Bronchial epithelial cell (primary cell): ENCODE measurements at regions not wholly inside any gene's neighbourhood (a gene's known extent, or its start where the extent isn't known, plus 50 kb on each side); places are given as distances from the start of the nearest gene placed in this dataset.

Experiments
- DNase-seq: peaks from one replicate; pipeline ENCODE4 v3.0.0-alpha.2; 2010; ENCODE audit warnings: low read depth
- FAIRE-seq: peaks from 2 replicates; lab custom pipeline; 2011; peaks lifted over from hg19 to GRCh38; lab: Jason Lieb, UNC
- H3K27me3 ChIP-seq: 2 replicates; pipeline ENCODE4 v1.5.1; 2011; ENCODE audit warnings: low read length; ENCODE audit not compliant: control insufficient read depth, insufficient read depth
- H3K36me3 ChIP-seq: 2 replicates; pipeline ENCODE4 v1.5.1; 2011; ENCODE audit warnings: low read length; ENCODE audit not compliant: control insufficient read depth, insufficient read depth
- H3K4me3 ChIP-seq: 2 replicates; pipeline ENCODE4 v1.5.1; 2011; ENCODE audit warnings: mild to moderate bottlenecking, low read depth, low read length, control low read depth
- TF ChIP-seq, protein P1 (sequence below): IDR thresholded peaks from 2 replicates; pipeline ENCODE4 v1.5.1; 2011; ENCODE audit warnings: mild to moderate bottlenecking, moderate library complexity, low read length, control low read depth, inconsistent platforms; ENCODE audit not compliant: insufficient read depth, severe bottlenecking

DNA sequence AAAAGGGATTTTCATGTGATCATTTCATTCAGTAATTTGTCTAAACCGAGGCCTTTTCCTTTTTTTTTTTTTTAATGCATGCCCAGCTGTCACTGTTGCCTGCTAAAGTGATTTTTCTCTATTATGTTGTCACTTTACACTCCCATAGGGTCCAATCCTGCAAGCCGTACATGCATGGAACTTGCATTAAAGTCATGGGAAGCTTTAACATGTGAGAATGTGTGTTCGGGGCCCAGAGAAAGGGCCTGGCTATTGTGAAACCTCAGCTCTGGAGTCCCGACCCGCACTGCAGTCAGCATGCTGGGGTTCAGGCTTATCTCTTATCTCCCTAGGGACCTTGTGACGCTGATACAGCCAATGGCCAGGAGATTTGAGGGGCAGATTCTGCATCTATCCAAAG, 474.6 kb downstream of the SLC4A3 start:
- FAIRE-seq (no peak), DNase-seq (no peak)
- no peak overlapping the region for H3K4me3 ChIP-seq
- no peaks in the 10 kb centered on the region for H3K36me3 ChIP-seq
- H3K27me3 ChIP-seq = no peaks in the 10 kb centered on the region
- TF ChIP-seq, protein P1, sequence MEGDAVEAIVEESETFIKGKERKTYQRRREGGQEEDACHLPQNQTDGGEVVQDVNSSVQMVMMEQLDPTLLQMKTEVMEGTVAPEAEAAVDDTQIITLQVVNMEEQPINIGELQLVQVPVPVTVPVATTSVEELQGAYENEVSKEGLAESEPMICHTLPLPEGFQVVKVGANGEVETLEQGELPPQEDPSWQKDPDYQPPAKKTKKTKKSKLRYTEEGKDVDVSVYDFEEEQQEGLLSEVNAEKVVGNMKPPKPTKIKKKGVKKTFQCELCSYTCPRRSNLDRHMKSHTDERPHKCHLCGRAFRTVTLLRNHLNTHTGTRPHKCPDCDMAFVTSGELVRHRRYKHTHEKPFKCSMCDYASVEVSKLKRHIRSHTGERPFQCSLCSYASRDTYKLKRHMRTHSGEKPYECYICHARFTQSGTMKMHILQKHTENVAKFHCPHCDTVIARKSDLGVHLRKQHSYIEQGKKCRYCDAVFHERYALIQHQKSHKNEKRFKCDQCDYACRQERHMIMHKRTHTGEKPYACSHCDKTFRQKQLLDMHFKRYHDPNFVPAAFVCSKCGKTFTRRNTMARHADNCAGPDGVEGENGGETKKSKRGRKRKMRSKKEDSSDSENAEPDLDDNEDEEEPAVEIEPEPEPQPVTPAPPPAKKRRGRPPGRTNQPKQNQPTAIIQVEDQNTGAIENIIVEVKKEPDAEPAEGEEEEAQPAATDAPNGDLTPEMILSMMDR = no peak

DNA sequence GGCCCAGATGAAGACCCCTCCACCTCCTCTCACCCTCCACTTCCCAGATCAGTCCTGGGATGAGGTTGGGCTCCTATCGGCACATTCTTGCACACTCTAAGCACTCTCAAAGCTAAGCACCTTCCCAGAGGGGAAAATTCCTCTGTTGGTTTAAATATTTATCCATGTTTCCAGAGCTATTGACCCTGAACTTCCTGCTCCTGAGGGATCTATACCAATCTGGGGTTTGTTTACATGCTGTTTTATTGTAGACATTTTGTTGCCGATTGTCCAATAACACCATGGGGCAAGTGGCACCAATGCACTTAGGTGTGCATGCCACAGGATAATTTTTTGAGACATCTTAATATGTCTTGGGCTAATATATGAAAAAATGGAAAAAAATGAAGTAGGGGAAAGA, 476.2 kb downstream of the SLC4A3 start:
- H3K27me3 ChIP-seq = no peaks in the 10 kb centered on the region
- no peak for DNase-seq
- no peaks in the 10 kb centered on the region for H3K36me3 ChIP-seq
- no peak for FAIRE-seq
- TF ChIP-seq, protein P1 = no peak
- H3K4me3 ChIP-seq = no peak overlapping the region

DNA sequence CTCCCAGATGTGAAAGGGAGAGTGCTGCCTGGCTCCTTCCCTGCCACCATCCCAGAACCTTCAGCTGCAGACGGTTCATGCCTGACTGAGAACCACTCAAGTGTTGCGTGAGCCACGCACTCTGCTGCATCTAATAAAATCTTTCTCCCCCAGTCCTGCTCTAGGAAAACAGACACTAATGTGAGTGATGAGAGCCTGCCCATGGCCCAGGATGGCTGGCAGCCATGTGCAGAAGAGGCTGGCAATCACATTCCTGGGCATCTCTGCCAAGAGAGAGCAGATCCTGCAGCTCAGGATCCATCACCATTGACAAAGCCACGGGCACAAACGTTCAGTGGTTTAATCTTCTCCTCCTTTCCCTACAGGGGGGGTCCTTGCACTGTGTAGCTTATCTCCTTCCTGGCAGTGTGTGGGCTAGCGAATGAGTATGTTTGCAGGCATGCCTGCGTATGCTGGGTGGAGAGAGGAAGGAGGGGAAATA, 477.5 kb downstream of the SLC4A3 start:
- TF ChIP-seq, protein P1 = peak; percentile 10
- Histone ChIP-seq H3K36me3 (no peaks in the 10 kb centered on the region), H3K27me3 (no peaks in the 10 kb centered on the region), H3K4me3 (no peak overlapping the region)
- FAIRE-seq = no peak
- DNase-seq = peak; percentile 38

DNA sequence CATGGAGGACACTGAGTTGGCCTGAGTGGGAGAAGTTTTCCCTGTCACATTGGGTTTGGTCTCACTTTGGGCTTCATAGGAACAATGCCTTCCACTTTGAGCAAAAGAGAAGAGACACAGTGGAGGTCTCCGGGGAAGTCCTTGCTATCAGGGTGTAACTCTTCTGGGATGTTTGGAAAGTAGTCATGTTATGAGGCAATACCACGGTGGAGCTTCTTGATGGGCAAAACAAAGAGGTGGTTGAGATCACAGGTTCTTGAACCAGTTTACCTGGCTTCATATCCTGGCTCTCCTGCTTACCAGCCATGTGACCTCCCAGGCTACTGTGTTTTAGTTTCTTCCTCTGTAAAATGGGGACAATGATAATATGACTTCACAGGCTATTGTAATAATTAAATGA, 478.6 kb downstream of the SLC4A3 start:
- TF ChIP-seq, protein P1 = no peak
- Histone ChIP-seq H3K4me3 (no peak overlapping the region), H3K27me3 (no peaks in the 10 kb centered on the region), H3K36me3 (no peaks in the 10 kb centered on the region)
- peak; percentile 22 for DNase-seq
- FAIRE-seq = peak; percentile 47

DNA sequence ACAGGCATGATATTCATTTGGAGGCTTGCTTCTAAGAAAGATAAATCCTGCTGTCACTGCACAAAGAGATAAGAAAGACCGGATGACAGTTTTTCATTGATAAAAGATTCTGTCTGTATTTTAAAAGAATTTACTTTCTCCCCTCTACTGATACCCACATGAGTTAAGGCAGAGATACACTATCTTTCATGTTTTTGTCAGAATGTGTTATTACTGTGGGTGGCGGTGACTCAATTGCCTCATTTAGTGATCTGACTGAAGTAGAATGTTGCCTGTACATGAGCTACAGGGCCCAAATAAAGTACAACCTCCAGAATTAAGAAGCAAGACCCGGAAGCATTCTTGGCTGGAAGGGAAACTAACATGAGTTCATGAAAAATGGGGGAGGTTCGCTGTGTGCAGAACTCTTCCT, 480.0 kb downstream of the SLC4A3 start:
- Histone ChIP-seq H3K4me3 (no peak overlapping the region), H3K36me3 (no peaks in the 10 kb centered on the region), H3K27me3 (no peaks in the 10 kb centered on the region)
- FAIRE-seq (no peak), DNase-seq (no peak)
- TF ChIP-seq, protein P1 = no peak

DNA sequence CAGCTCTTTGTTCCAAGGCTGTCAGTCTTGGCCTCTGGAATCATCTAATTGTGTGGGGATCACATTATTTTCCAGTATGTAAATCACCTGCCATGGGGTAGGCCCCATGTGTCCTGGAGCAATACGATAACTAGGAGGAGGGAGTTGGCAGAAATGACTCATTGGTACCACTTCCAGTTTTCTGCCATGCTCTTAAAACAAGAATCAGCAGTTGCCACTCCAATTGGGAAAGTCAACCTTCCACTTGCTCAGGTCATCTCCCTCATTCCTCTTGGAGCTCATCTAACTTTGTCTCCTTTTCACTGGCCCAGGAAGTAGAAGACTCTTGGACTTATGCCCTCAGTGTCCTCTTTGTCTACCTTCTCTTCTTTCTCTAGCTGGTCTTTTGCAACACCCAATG, 487.0 kb downstream of the SLC4A3 start:
- no peak for FAIRE-seq
- DNase-seq = no peak
- no peaks in the 10 kb centered on the region for H3K27me3 ChIP-seq
- no peak overlapping the region for H3K4me3 ChIP-seq
- TF ChIP-seq, protein P1 = no peak
- H3K36me3 ChIP-seq = no peaks in the 10 kb centered on the region
